Muscle of arm (tissue), 1 donor: ENCODE measurements at regions not wholly inside any gene's neighbourhood (a gene's known extent, or its start where the extent isn't known, plus 50 kb on each side); places are given as distances from the start of the nearest gene placed in this dataset.

Experiments
- DNase-seq: peaks from one replicate; pipeline ENCODE4 v3.0.0-alpha.2; 2013

- DNase-seq: no peak
Measured at GRCh38 chr18:55047546-55047945, 88.3 kb upstream of the CCDC68 start.

- no peak for DNase-seq
Measured at GRCh38 chr18:55041366-55041765, 82.1 kb upstream of the CCDC68 start.

- no peak for DNase-seq
Measured at GRCh38 chr18:55038162-55038561, 78.9 kb upstream of the CCDC68 start.

GRCh38 chr18:55034742-55035141 is 75.5 kb upstream of the CCDC68 start:
- no peak for DNase-seq

- DNase-seq: no peak
Measured at GRCh38 chr18:55031979-55032378, 72.7 kb upstream of the CCDC68 start.

- DNase-seq: no peak
Measured at GRCh38 chr18:55031576-55031975, 72.3 kb upstream of the CCDC68 start.

GRCh38 chr18:55031164-55031563 is 71.9 kb upstream of the CCDC68 start:
- DNase-seq: no peak

GRCh38 chr18:55024564-55024963 is 65.3 kb upstream of the CCDC68 start:
- DNase-seq: no peak

GRCh38 chr18:55018602-55019001 is 59.3 kb upstream of the CCDC68 start:
- DNase-seq: no peak

- DNase-seq: no peak
Measured at GRCh38 chr18:55014095-55014494, 54.8 kb upstream of the CCDC68 start.

- DNase-seq: no peak
Measured at GRCh38 chr18:55013685-55014084, 54.4 kb upstream of the CCDC68 start.

- DNase-seq: no peak
Measured at GRCh38 chr18:55013086-55013485, 53.8 kb upstream of the CCDC68 start.

GRCh38 chr18:55012008-55012407 is 52.7 kb upstream of the CCDC68 start:
- no peak for DNase-seq
